GM12878 (cell line): ENCODE measurements at regions not wholly inside any gene's neighbourhood (a gene's known extent, or its start where the extent isn't known, plus 50 kb on each side); places are given as distances from the start of the nearest gene placed in this dataset.

Experiments used
- ATAC-seq: fragments of 200-7000 bp; cut with Tn5 transposase; 3 replicates; pipeline ENCODE4 v1.9.1; 2020; ENCODE audit warnings: mild to moderate bottlenecking, moderate library complexity
- BruUV-seq: library from RNA; stranded (reverse); fragments of 400-500 nt; replicated peaks from 2 replicates; lab custom pipeline; 2021; lab: Mats Ljungman, UMichigan
- CTCF ChIA-PET: fragments of 300-600 bp; sonication (Branson Sonifier 250); formaldehyde crosslinking; extraction: SDS; loops from one replicate; lab custom pipeline; 2021; ENCODE audit warnings: inconsistent platforms; lab: Yijun Ruan, JAX
- POLR2A ChIA-PET: fragments of 350-600 bp; formaldehyde crosslinking; extraction: SDS; loops from one replicate; lab custom pipeline; 2021; ENCODE audit warnings: inconsistent platforms; lab: Charles Lee
- RAD21 ChIA-PET: fragments of 300-600 bp; sonication (Branson Sonifier 250); formaldehyde crosslinking; loops from one replicate; lab custom pipeline; 2023; ENCODE audit warnings: antibody characterized with exemption; ENCODE audit not compliant: unreplicated experiment; lab: Charles Lee
- SMC1A ChIA-PET: fragments of 300-600 bp; sonication (Branson Sonifier 250); formaldehyde crosslinking; loops from one replicate; lab custom pipeline; 2023; ENCODE audit not compliant: unreplicated experiment, uncharacterized antibody; lab: Charles Lee
- DNase-seq: peaks from one replicate; pipeline ENCODE4 v3.0.0-alpha.2; 2011; ENCODE audit warnings: low read depth, low spot score
- FAIRE-seq: peaks from 3 replicates; lab custom pipeline; 2011; peaks lifted over from hg19 to GRCh38; lab: Jason Lieb, UNC
- H2AFZ ChIP-seq: 2 replicates; pipeline ENCODE4 v1.6.0; 2011; ENCODE audit warnings: low read depth, low read length, control low read depth; ENCODE audit not compliant: control insufficient read depth
- H3K27ac ChIP-seq: 2 replicates; pipeline ENCODE4 v1.5.1; 2011; ENCODE audit warnings: control low read depth; ENCODE audit not compliant: control insufficient read depth, insufficient read depth
- H3K27me3 ChIP-seq, 2 experiments: replicated peaks in 1 of 2; 2 replicates each; pipeline versions ENCODE4 v1.6.0 to v1.6.1; 2011; ENCODE audit warnings: low read length in 1 of 2; ENCODE audit not compliant: control insufficient read depth in 2 of 2, insufficient read depth in 2 of 2
- H3K36me3 ChIP-seq, 2 experiments: 2 replicates each; pipeline ENCODE4 v1.5.1; 2011; ENCODE audit warnings: low read length in 1 of 2; ENCODE audit not compliant: control insufficient read depth in 2 of 2, insufficient read depth in 2 of 2
- H3K4me1 ChIP-seq: 2 replicates; pipeline ENCODE4 v1.6.1; 2011; ENCODE audit warnings: mild to moderate bottlenecking, low read length, moderate library complexity, mixed read lengths; ENCODE audit not compliant: control insufficient read depth, insufficient read depth
- H3K4me2 ChIP-seq: 2 replicates; pipeline ENCODE4 v1.6.0; 2011; ENCODE audit warnings: control low read depth; ENCODE audit not compliant: control insufficient read depth, insufficient read depth
- H3K4me3 ChIP-seq: fragments of 200-600 bp; sonication (generic); 2 replicates; pipeline ENCODE4 v1.5.1; 2016
- H3K79me2 ChIP-seq: 2 replicates; pipeline ENCODE4 v1.6.0; 2011; ENCODE audit warnings: low read length; ENCODE audit not compliant: control insufficient read depth, insufficient read depth
- H3K9ac ChIP-seq: 2 replicates; pipeline ENCODE4 v1.8.0; 2011; ENCODE audit warnings: low read length, control low read depth, mixed read lengths; ENCODE audit not compliant: control insufficient read depth, insufficient read depth
- H3K9me3 ChIP-seq: replicated peaks from 3 replicates; pipeline ENCODE4 v1.5.1; 2011; ENCODE audit warnings: mild to moderate bottlenecking, low read length; ENCODE audit not compliant: control insufficient read depth, insufficient read depth
- H4K20me1 ChIP-seq: 2 replicates; pipeline ENCODE4 v1.6.0; 2011; ENCODE audit not compliant: control insufficient read depth, insufficient read depth
- ASH2L ChIP-seq: fragments of 300-600, 200-600 bp; sonication (generic); IDR thresholded peaks from 2 replicates; pipeline ENCODE4 v1.6.1; 2017; ENCODE audit warnings: low read depth, mild to moderate bottlenecking, borderline replicate concordance
- CEBPB ChIP-seq, 2 experiments: fragments of 150-350 bp in 1 of 2; IDR thresholded peaks; 2 replicates each; pipeline ENCODE4 v1.6.1; 2012 to 2014; ENCODE audit warnings: low read depth in 2 of 2, low read length in 2 of 2, borderline replicate concordance in 1 of 2, inconsistent platforms in 1 of 2
- HCFC1 ChIP-seq: fragments of 150-350 bp; IDR thresholded peaks from 2 replicates; pipeline ENCODE4 v1.6.1; 2014; ENCODE audit warnings: low read length
- IRF4 ChIP-seq: IDR thresholded peaks from 2 replicates; pipeline ENCODE4 v1.6.1; 2011; ENCODE audit warnings: low read depth, low read length
- JUNB ChIP-seq: IDR thresholded peaks from 2 replicates; pipeline ENCODE4 v1.6.1; 2016; ENCODE audit warnings: antibody characterized with exemption, mild to moderate bottlenecking
- NBN ChIP-seq: fragments of 450-650 bp; IDR thresholded peaks from 2 replicates; pipeline ENCODE4 v1.6.1; 2016
- NFYB ChIP-seq: IDR thresholded peaks from 2 replicates; pipeline ENCODE4 v1.6.1; 2011; ENCODE audit warnings: low read depth, mild to moderate bottlenecking, low read length, improper control_type of control experiment, moderate library complexity; ENCODE audit not compliant: insufficient read depth
- NR2C1 ChIP-seq: fragments of 450-650 bp; IDR thresholded peaks from 2 replicates; pipeline ENCODE4 v1.6.1; 2017; ENCODE audit warnings: antibody characterized with exemption, mild to moderate bottlenecking, moderate library complexity
- PAX5 ChIP-seq: IDR thresholded peaks from 2 replicates; pipeline ENCODE4 v1.6.1; 2011; ENCODE audit warnings: low read depth, low read length, borderline replicate concordance
- POU2F2 ChIP-seq: IDR thresholded peaks from 3 replicates; pipeline ENCODE4 v1.6.1; 2011; ENCODE audit warnings: low read depth, mild to moderate bottlenecking, low read length, borderline replicate concordance
- PRDM15 ChIP-seq: fragments of 450-650 bp; formaldehyde crosslinking; IDR thresholded peaks from 2 replicates; pipeline ENCODE4 v1.4.0; 2020; ENCODE audit warnings: mild to moderate bottlenecking, moderate library complexity
- REST ChIP-seq: IDR thresholded peaks from 2 replicates; pipeline ENCODE4 v1.6.1; 2012; ENCODE audit warnings: mild to moderate bottlenecking, low read depth, low read length
- RFX5 ChIP-seq: IDR thresholded peaks from 2 replicates; pipeline ENCODE4 v1.6.1; 2011; ENCODE audit warnings: low read depth, low read length, improper control_type of control experiment
- SIX5 ChIP-seq: IDR thresholded peaks from 2 replicates; pipeline ENCODE4 v1.6.1; 2011; ENCODE audit warnings: mild to moderate bottlenecking, low read depth, low read length, moderate library complexity; ENCODE audit not compliant: severe bottlenecking
- SPI1 ChIP-seq: IDR thresholded peaks from 2 replicates; pipeline ENCODE4 v1.6.1; 2011; ENCODE audit warnings: low read depth, mild to moderate bottlenecking, low read length, moderate library complexity, borderline replicate concordance; ENCODE audit not compliant: insufficient read depth
- TBL1XR1 ChIP-seq: IDR thresholded peaks from 2 replicates; pipeline ENCODE4 v1.6.1; 2012; ENCODE audit warnings: low read depth, low read length, improper control_type of control experiment
- WRNIP1 ChIP-seq: IDR thresholded peaks from 2 replicates; pipeline ENCODE4 v1.6.1; 2011; ENCODE audit warnings: low read depth, low read length, improper control_type of control experiment, borderline replicate concordance
- YBX1 ChIP-seq: fragments of 450-650 bp; IDR thresholded peaks from 2 replicates; pipeline ENCODE4 v1.6.1; 2016; ENCODE audit warnings: antibody characterized with exemption
- in situ Hi-C: fragments of 300-500 bp; cut with MboI; formaldehyde crosslinking; loops from 9 replicates; pipeline ENCODE4 v1.14.3; 2018; ENCODE audit warnings: mixed read lengths
- intact Hi-C: fragments of 100-400 bp; cut with micrococcal nuclease; formaldehyde crosslinking; loops from one replicate; pipeline ENCODE4 v1.14.2; 2022; ENCODE audit not compliant: unreplicated experiment

GRCh38 chr14:51473808-51474565 lies 177.7 kb upstream of the FRMD6 start (continued):
- TF ChIP-seq SPI1: no peak
- no peak for TF ChIP-seq IRF4
- TF ChIP-seq YBX1: no peak
- no peak for TF ChIP-seq NBN
- no peak for TF ChIP-seq POU2F2

GRCh38 chr14:51474854-51475253 lies 176.9 kb upstream of the FRMD6 start:
- H3K79me2 ChIP-seq: no peaks in the 10 kb centered on the region
- intact Hi-C loops (no loop called here), in situ Hi-C loops (no loop called here)
- H3K4me1 ChIP-seq: no peaks in the 10 kb centered on the region
- no TSS peak for BruUV-seq
- no peak for ATAC-seq
- no peaks in the 10 kb centered on the region for H3K9me3 ChIP-seq
- no peak overlapping the region for H3K4me3 ChIP-seq
- CTCF ChIA-PET: no interaction called here
- no peak overlapping the region for H3K9ac ChIP-seq
- H3K27me3 ChIP-seq: peaks cover 0 to 2% of the 10 kb centered on the region in 2 experiments; a peak in 1 of 4 replicates
- FAIRE-seq: no peak
- RAD21 ChIA-PET: no interaction called here
- POLR2A ChIA-PET: no interaction called here
- DNase-seq: no peak
- H4K20me1 ChIP-seq: no peaks in the 10 kb centered on the region
- no peaks in the 10 kb centered on the region for H3K36me3 ChIP-seq
- H2AFZ ChIP-seq: no peak overlapping the region
- no peak overlapping the region for H3K27ac ChIP-seq
- no peak overlapping the region for H3K4me2 ChIP-seq
- SMC1A ChIA-PET: interaction anchor here (0.6 kb wide), 1 partner anchor 432 kb away, joined by 3 read pairs; no protein-coding TSS in a partner anchor
- no peak for TF ChIP-seq NR2C1
- TF ChIP-seq JUNB: no peak
- no peak for TF ChIP-seq SIX5
- TF ChIP-seq WRNIP1: no peak
- no peak for TF ChIP-seq ASH2L
- no peak for TF ChIP-seq CEBPB (IDR thresholded peaks at IDR 0.05; ENCODE audit: borderline replicate concordance in 1 of 2, low read depth in 2 of 2, low read length in 2 of 2)
- TF ChIP-seq PAX5: no peak
- no peak for TF ChIP-seq TBL1XR1
- no peak for TF ChIP-seq REST
- no peak for TF ChIP-seq NFYB
- no peak for TF ChIP-seq YBX1
- no peak for TF ChIP-seq HCFC1
- TF ChIP-seq RFX5: no peak
- no peak for TF ChIP-seq PRDM15 (CRISPR knock-in tag)
